ENCODE measurements at regions not wholly inside any gene's neighbourhood (a gene's known extent, or its start where the extent isn't known, plus 50 kb on each side); places are given as distances from the start of the nearest gene placed in this dataset.

GRCh38 chr13:111844222-111844671, 222.7 kb upstream of the SOX1 start:
- DNase-seq (ENCODE audit: insufficient read length, low spot score) (no peak), FAIRE-seq (no peak)
- no peak for TF ChIP-seq POLR2AphosphoS5 (IDR thresholded peaks at IDR 0.05; ENCODE audit: low read depth, low read length)
- TF ChIP-seq POLR2A (IDR thresholded peaks at IDR 0.05; ENCODE audit: low read depth, low read length), result no peak
- no peak for TF ChIP-seq PAX5 (IDR thresholded peaks at IDR 0.05; ENCODE audit: insufficient read depth, low read length, severe bottlenecking)
- TF ChIP-seq SPI1 (IDR thresholded peaks at IDR 0.05; ENCODE audit: low read depth, low read length), result no peak
- no peak for TF ChIP-seq POU2F2 (IDR thresholded peaks at IDR 0.05; ENCODE audit: low read depth, low read length)
- TF ChIP-seq TAF1 (IDR thresholded peaks at IDR 0.05; ENCODE audit: low read depth, low read length), result no peak

GRCh38 chr13:111844682-111845081, 222.3 kb upstream of the SOX1 start:
- DNase-seq (ENCODE audit: insufficient read length, low spot score) (no peak), FAIRE-seq (no peak)
- no peak for TF ChIP-seq POLR2A (IDR thresholded peaks at IDR 0.05; ENCODE audit: low read depth, low read length)
- no peak for TF ChIP-seq POLR2AphosphoS5 (IDR thresholded peaks at IDR 0.05; ENCODE audit: low read depth, low read length)
- TF ChIP-seq SPI1 (IDR thresholded peaks at IDR 0.05; ENCODE audit: low read depth, low read length), result no peak
- TF ChIP-seq TAF1 (IDR thresholded peaks at IDR 0.05; ENCODE audit: low read depth, low read length), result no peak
- TF ChIP-seq PAX5 (IDR thresholded peaks at IDR 0.05; ENCODE audit: insufficient read depth, low read length, severe bottlenecking), result no peak
- TF ChIP-seq POU2F2 (IDR thresholded peaks at IDR 0.05; ENCODE audit: low read depth, low read length), result no peak

GRCh38 chr13:111845621-111846351, 221.2 kb upstream of the SOX1 start:
- no peak for FAIRE-seq
- TF ChIP-seq TAF1 (IDR thresholded peaks at IDR 0.05; ENCODE audit: low read depth, low read length) (no peak), POLR2AphosphoS5 (IDR thresholded peaks at IDR 0.05; ENCODE audit: low read depth, low read length) (no peak), POU2F2 (IDR thresholded peaks at IDR 0.05; ENCODE audit: low read depth, low read length) (no peak), SPI1 (IDR thresholded peaks at IDR 0.05; ENCODE audit: low read depth, low read length) (no peak), POLR2A (IDR thresholded peaks at IDR 0.05; ENCODE audit: low read depth, low read length) (no peak), PAX5 (IDR thresholded peaks at IDR 0.05; ENCODE audit: insufficient read depth, low read length, severe bottlenecking) (no peak)
- DNase-seq (ENCODE audit: insufficient read length, low spot score), result no peak

- TF ChIP-seq TAF1 (IDR thresholded peaks at IDR 0.05; ENCODE audit: low read depth, low read length) (no peak), SPI1 (IDR thresholded peaks at IDR 0.05; ENCODE audit: low read depth, low read length) (no peak), POU2F2 (IDR thresholded peaks at IDR 0.05; ENCODE audit: low read depth, low read length) (no peak), PAX5 (IDR thresholded peaks at IDR 0.05; ENCODE audit: insufficient read depth, low read length, severe bottlenecking) (no peak), POLR2AphosphoS5 (IDR thresholded peaks at IDR 0.05; ENCODE audit: low read depth, low read length) (no peak), POLR2A (IDR thresholded peaks at IDR 0.05; ENCODE audit: low read depth, low read length) (no peak)
- no peak for DNase-seq (ENCODE audit: insufficient read length, low spot score)
- no peak for FAIRE-seq
These were observed 220.4 kb upstream of the SOX1 start for GRCh38 chr13:111846391-111847159.

GRCh38 chr13:111847964-111848363, 219.0 kb upstream of the SOX1 start:
- TF ChIP-seq SPI1 (IDR thresholded peaks at IDR 0.05; ENCODE audit: low read depth, low read length) (no peak), TAF1 (IDR thresholded peaks at IDR 0.05; ENCODE audit: low read depth, low read length) (no peak), POU2F2 (IDR thresholded peaks at IDR 0.05; ENCODE audit: low read depth, low read length) (no peak), POLR2A (IDR thresholded peaks at IDR 0.05; ENCODE audit: low read depth, low read length) (no peak), PAX5 (IDR thresholded peaks at IDR 0.05; ENCODE audit: insufficient read depth, low read length, severe bottlenecking) (no peak), POLR2AphosphoS5 (IDR thresholded peaks at IDR 0.05; ENCODE audit: low read depth, low read length) (no peak)
- no peak for DNase-seq (ENCODE audit: insufficient read length, low spot score)
- FAIRE-seq, result no peak

GRCh38 chr13:111850458-111850857, 216.5 kb upstream of the SOX1 start:
- DNase-seq (ENCODE audit: insufficient read length, low spot score), result no peak
- TF ChIP-seq SPI1 (IDR thresholded peaks at IDR 0.05; ENCODE audit: low read depth, low read length) (no peak), POU2F2 (IDR thresholded peaks at IDR 0.05; ENCODE audit: low read depth, low read length) (no peak), POLR2AphosphoS5 (IDR thresholded peaks at IDR 0.05; ENCODE audit: low read depth, low read length) (no peak), PAX5 (IDR thresholded peaks at IDR 0.05; ENCODE audit: insufficient read depth, low read length, severe bottlenecking) (no peak), TAF1 (IDR thresholded peaks at IDR 0.05; ENCODE audit: low read depth, low read length) (no peak), POLR2A (IDR thresholded peaks at IDR 0.05; ENCODE audit: low read depth, low read length) (no peak)
- FAIRE-seq, result no peak

GRCh38 chr13:111850976-111851375, 216.0 kb upstream of the SOX1 start:
- TF ChIP-seq POLR2A (IDR thresholded peaks at IDR 0.05; ENCODE audit: low read depth, low read length) (no peak), SPI1 (IDR thresholded peaks at IDR 0.05; ENCODE audit: low read depth, low read length) (no peak), PAX5 (IDR thresholded peaks at IDR 0.05; ENCODE audit: insufficient read depth, low read length, severe bottlenecking) (no peak), TAF1 (IDR thresholded peaks at IDR 0.05; ENCODE audit: low read depth, low read length) (no peak), POLR2AphosphoS5 (IDR thresholded peaks at IDR 0.05; ENCODE audit: low read depth, low read length) (no peak), POU2F2 (IDR thresholded peaks at IDR 0.05; ENCODE audit: low read depth, low read length) (no peak)
- DNase-seq (ENCODE audit: insufficient read length, low spot score) (no peak), FAIRE-seq (no peak)

- FAIRE-seq, result no peak
These were observed 214.0 kb upstream of the SOX1 start for GRCh38 chr13:111852725-111853518.

More at GRCh38 chr13:111852725-111853518, 214.0 kb upstream of the SOX1 start:
- no peak for TF ChIP-seq TAF1 (IDR thresholded peaks at IDR 0.05; ENCODE audit: low read depth, low read length)
- no peak for TF ChIP-seq POLR2AphosphoS5 (IDR thresholded peaks at IDR 0.05; ENCODE audit: low read depth, low read length)
- no peak for TF ChIP-seq SPI1 (IDR thresholded peaks at IDR 0.05; ENCODE audit: low read depth, low read length)
- TF ChIP-seq PAX5 (IDR thresholded peaks at IDR 0.05; ENCODE audit: insufficient read depth, low read length, severe bottlenecking), result no peak
- TF ChIP-seq POU2F2 (IDR thresholded peaks at IDR 0.05; ENCODE audit: low read depth, low read length), result no peak
- DNase-seq (ENCODE audit: insufficient read length, low spot score), result no peak

Data from GM12891 (cell line).